NCI-H2081 (cell line): ENCODE measurements at regions not wholly inside any gene's neighbourhood (a gene's known extent, or its start where the extent isn't known, plus 50 kb on each side); places are given as distances from the start of the nearest gene placed in this dataset.
"Not testable (repeated sequence)": the region's sequence is repeated elsewhere in the genome, so short reads cannot be mapped to it uniquely, and the experiment has no call there.

Experiments
- DNase-seq, 2 experiments: peaks; one replicate each; lab custom pipeline; 2025; lab: John Stamatoyannopoulos, UW

- DNase-seq, result no peak
Observed at GRCh38 chr5:97488126-97488668, 305.1 kb upstream of the RIOK2 start.

- no peak for DNase-seq
Observed at GRCh38 chr5:97489010-97489840, 306.2 kb upstream of the RIOK2 start.

GRCh38 chr5:97494465-97494864 lies 311.4 kb upstream of the RIOK2 start:
- no peak for DNase-seq

- DNase-seq, result no peak
Observed at GRCh38 chr5:97495301-97495700, 312.3 kb upstream of the RIOK2 start.

GRCh38 chr5:97496037-97496436 lies 313.0 kb upstream of the RIOK2 start:
- DNase-seq, result no peak

- DNase-seq, result no peak
Observed at GRCh38 chr5:97498657-97499056, 315.6 kb upstream of the RIOK2 start.

GRCh38 chr5:97499605-97500004 lies 316.6 kb upstream of the RIOK2 start:
- DNase-seq, result no peak

GRCh38 chr5:97501286-97501964 lies 318.4 kb upstream of the RIOK2 start:
- DNase-seq, result no peak

DNA sequence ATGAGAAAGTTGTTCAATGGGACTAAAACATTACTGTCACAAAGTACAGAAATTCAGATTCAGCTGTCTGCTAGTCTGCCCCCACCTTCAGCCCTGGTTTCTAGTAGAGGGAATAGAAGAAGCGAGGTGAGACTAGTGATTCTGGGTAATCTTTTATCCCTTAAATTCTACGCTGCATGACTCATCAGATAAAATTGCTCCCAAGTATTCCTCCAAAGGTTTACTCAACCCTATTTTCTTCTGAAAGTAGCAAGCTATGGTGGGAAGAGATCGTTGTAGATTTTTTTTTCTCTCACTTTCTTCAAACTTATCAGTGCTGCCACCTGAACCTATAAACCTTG lies 318.9 kb upstream of the RIOK2 start:
- DNase-seq, result no peak

GRCh38 chr5:97508864-97509263 lies 325.8 kb upstream of the RIOK2 start:
- no peak for DNase-seq

DNA sequence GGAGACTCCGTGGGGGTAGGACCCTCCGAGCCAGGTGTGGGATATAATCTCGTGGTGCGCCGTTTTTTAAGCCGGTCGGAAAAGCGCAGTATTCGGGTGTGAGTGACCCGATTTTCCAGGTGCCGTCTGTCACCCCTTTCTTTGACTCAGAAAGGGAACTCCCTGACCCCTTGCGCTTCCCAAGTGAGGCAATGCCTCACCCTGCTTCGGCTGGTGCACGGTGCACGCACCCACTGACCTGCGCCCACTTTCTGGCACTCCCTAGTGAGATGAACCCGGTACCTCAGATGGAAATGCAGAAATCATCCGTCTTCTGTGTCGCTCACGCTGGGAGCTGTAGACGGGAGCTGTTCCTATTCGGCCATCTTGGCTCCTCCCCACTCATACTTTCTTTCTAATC lies 336.5 kb upstream of the RIOK2 start:
- not testable (repeated sequence) for DNase-seq

GRCh38 chr5:97523336-97523735 lies 340.3 kb upstream of the RIOK2 start:
- DNase-seq, result not testable (repeated sequence)

DNA sequence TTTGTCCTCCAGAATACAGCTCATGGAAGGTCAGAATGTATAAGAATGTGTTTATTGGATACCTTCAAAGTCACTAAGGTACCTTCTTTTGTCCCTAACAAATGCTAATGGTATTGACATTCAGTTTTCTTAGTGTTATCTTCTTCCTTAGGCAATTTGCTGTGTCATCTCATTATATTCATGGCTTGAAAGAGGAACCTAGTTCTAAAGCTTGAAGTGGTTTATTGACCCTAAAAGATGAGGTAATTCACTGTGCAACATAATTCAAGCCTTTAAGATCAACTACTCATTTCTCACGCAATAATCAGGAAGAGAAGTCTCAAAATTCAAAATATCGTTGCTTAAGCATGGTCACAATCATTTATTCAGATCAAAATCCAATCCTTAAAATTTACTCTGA lies 342.7 kb upstream of the RIOK2 start:
- no peak for DNase-seq

DNA sequence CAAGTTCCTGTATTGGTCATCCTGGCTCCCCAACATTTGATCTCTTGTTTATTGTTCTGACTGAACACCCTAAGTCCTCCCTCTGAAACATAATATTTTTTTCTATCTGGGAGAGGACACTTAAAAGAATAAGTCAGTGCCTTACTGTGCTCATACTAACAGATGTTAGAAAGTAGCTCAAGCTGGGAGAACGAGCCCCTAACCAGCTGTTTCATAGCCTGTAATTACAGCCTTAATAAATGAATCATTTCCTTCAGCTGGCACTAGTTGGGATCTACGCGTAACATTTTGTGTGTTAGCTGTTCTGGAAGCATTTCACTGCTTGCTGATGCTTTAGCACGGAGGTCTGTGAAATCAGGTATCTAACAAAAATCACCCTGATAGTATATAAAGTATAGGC lies 345.9 kb upstream of the RIOK2 start:
- peak in 1 of 2 experiments; percentile 11 for DNase-seq

DNA sequence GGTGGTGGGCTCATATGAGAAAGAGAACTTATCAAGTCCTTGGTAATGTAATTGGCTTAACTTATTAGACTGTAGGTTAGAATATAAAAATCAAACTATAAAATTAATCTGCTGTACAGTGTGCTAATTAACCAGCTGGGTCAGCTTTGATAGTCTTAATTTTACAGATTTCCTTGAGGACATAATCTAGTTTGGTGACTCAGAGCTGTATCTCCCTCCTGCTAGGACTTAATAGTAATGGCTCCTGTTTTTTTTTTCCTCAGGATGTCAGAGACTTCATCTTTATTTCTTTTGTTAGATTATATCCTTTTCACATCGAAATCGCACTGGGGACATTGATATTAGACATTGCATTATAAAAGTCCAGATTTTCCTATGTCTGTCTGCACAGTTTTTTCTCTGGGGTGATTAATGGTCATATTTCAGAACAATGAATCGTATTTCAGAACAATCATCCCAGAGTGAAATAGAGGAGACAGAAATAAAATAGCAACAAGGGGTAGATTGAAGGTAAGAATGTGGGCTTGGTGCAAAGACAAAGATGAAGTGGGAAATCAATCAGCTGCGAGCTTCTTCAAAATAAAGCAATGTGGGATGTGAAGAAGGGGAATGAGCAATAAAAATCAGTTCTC lies 346.4 kb upstream of the RIOK2 start:
- no peak for DNase-seq

DNA sequence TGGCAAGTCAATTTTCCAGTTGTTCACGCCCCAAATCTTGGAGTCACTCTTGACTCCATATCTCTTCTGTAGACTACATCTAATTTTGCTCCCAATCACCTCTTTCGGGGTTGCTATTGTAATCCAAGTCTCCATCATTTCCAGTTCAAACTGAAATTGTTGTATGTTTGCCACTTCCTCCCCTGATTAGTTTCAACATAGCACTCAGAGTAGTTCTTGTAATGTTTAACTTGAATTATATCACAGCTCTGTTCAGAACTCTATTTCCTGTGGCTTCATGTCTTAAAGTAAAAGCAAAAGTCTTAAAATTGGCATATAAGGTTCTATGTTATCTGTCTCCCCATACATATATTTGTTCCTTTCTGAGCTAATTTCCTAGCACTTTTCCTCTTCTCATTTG lies 348.5 kb upstream of the RIOK2 start:
- no peak for DNase-seq

DNA sequence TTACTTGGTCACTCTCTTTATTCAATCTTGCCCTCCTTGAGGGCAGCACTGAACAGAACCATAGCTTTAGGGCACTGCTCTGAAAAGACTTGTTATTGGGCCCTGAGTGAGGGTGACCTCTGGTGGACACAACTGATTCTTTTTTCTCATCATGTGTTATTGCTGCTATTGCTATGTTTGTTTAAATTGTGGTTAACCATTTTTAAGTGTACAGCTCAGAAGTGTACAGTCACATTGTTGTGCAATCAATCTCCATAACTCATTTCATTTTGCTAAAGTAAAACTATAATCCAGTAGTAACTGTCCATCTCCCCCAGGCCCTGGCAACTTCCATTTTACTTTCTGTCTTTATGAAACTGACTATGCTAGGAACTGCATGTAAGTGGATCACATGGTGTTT lies 351.1 kb upstream of the RIOK2 start:
- DNase-seq, result peak; percentile 24 to 43

GRCh38 chr5:97536683-97537082 lies 353.6 kb upstream of the RIOK2 start:
- no peak for DNase-seq

DNA sequence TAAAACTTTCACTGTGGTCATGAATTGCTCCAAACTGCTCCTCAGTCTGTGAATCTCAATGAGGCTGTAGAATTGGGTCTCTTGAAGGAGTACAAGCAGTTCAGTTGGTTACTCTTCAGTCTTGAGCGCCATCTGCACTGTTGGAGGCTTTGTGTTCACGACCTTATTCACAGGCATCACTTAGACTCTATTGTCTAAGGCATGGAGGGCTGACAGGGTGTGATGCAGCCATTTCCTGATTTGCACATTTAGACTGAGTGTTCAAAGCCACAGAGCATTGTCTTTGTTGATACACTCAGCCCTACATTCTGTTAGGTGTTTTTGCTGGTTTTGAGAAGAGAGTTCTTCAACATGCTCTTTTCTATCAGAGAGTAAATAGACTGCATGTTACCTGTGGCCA lies 355.9 kb upstream of the RIOK2 start:
- DNase-seq, result no peak

DNA sequence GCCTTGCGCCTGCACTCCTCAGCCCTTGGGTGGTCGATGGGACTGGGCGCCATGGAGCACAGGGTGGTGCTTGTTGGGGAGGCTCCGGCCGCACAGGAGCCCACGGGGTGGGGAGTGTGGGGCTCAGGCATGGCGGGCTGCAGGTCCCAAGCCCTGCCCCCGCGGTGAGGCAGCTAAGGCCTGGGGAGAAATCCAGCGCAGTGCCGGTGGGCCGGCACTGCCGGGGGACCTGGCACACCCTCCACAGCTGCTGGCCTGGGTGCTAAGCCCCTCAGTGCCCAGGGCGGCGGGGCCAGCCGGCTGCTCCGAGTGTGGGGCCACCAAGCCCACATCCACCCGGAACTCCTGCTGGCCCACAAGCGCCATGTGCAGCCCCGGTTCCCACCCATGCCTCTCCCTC lies 358.8 kb upstream of the RIOK2 start:
- no peak for DNase-seq

GRCh38 chr5:97542469-97542868 lies 359.4 kb upstream of the RIOK2 start:
- no peak for DNase-seq

DNA sequence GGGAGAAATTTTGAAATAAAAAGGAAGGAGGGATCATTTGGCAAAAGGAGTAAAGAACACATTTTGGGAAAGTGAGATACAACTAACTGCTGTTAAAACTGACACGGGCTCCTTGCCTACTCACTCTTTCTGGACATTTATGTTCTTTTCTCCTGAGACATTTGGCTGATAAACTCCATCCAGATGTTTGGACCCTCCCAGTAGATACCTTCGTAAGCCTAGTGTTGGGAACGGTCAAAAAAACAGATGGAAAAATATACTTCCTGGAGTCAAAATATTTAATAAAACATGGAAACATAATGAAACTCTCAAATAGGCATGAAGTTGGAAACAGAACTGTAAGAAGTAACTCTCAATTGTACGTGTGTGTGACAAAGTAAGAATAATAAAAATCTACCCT lies 360.1 kb upstream of the RIOK2 start:
- DNase-seq, result no peak

DNA sequence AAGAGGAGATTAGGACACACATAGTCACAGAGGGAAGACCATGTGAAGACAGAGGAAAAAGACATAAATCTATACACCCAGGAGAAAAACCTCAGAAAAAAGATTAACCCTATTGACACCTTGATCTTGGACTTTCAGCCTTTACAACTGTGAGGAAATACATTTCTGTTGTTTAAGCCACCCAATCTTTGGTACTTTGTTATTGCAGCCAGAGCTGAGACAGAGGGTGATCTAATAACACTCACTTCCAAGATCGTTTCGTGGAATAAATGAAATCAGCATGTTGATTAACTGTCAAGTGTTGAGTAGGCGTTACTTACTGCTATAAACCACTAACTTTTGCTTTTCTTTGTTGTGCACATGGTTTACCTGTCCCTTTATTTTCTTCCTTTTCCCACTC lies 361.2 kb upstream of the RIOK2 start:
- no peak for DNase-seq
